Mesothelial cell of epicardium (in vitro differentiated cells): ENCODE measurements at regions not wholly inside any gene's neighbourhood (a gene's known extent, or its start where the extent isn't known, plus 50 kb on each side); places are given as distances from the start of the nearest gene placed in this dataset.

Experiments used
- DNase-seq, 2 experiments: peaks; one replicate each; pipeline ENCODE4 v3.0.0; 2021; ENCODE audit warnings: low spot score in 2 of 2; ENCODE audit not compliant: unreplicated experiment in 2 of 2
- H3K27ac Mint-ChIP-seq: 2 replicates; pipeline ENCODE4 v1.8.0; 2021; ENCODE audit warnings: mixed read lengths
- H3K27me3 Mint-ChIP-seq: 2 replicates; pipeline ENCODE4 v1.8.0; 2021; ENCODE audit warnings: low read depth, mixed read lengths
- H3K36me3 Mint-ChIP-seq: 2 replicates; pipeline ENCODE4 v1.8.0; 2021; ENCODE audit warnings: mixed read lengths
- H3K4me1 Mint-ChIP-seq: 2 replicates; pipeline ENCODE4 v1.8.0; 2021; ENCODE audit warnings: mixed read lengths
- H3K4me3 Mint-ChIP-seq: 2 replicates; pipeline ENCODE4 v1.8.0; 2021; ENCODE audit warnings: mild to moderate bottlenecking, moderate library complexity, mixed read lengths
- H3K9me3 Mint-ChIP-seq: 2 replicates; pipeline ENCODE4 v1.8.0; 2021; ENCODE audit warnings: mixed read lengths
- TF ChIP-seq, protein P1 (sequence below): fragments of 200-600 bp; sonication (generic); IDR thresholded peaks from one replicate; pipeline ENCODE4 v1.5.0; 2021; ENCODE audit warnings: antibody characterized with exemption; ENCODE audit not compliant: unreplicated experiment

DNA sequence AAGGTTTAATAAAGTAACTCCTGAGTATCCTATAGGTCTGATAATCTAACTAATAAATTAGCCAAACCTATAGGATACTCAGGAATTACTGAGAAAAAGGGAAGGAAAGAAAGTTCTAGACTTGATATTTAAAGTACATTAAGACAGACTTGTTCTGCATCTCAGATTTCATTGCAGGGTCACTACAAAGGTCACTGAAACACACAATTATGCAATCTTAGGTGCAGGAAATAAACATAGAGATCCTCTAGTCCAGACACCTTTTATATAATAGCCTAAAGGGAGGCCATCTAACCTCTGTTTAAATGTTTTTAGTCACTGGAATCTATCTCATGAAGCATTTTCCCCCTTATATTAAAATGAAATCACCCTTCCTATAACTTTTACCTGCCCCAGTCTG lies 1215.7 kb downstream of the MAT2B start:
- Mint-ChIP-seq H3K9me3 (peaks cover 4% of the 10 kb centered on the region), H3K4me1 (peaks cover 3% of the 10 kb centered on the region), H3K27ac (no peak overlapping the region), H3K27me3 (no peaks in the 10 kb centered on the region), H3K4me3 (no peak overlapping the region), H3K36me3 (no peaks in the 10 kb centered on the region)
- TF ChIP-seq, protein P1, sequence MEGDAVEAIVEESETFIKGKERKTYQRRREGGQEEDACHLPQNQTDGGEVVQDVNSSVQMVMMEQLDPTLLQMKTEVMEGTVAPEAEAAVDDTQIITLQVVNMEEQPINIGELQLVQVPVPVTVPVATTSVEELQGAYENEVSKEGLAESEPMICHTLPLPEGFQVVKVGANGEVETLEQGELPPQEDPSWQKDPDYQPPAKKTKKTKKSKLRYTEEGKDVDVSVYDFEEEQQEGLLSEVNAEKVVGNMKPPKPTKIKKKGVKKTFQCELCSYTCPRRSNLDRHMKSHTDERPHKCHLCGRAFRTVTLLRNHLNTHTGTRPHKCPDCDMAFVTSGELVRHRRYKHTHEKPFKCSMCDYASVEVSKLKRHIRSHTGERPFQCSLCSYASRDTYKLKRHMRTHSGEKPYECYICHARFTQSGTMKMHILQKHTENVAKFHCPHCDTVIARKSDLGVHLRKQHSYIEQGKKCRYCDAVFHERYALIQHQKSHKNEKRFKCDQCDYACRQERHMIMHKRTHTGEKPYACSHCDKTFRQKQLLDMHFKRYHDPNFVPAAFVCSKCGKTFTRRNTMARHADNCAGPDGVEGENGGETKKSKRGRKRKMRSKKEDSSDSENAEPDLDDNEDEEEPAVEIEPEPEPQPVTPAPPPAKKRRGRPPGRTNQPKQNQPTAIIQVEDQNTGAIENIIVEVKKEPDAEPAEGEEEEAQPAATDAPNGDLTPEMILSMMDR: no peak
- DNase-seq: no peak

DNA sequence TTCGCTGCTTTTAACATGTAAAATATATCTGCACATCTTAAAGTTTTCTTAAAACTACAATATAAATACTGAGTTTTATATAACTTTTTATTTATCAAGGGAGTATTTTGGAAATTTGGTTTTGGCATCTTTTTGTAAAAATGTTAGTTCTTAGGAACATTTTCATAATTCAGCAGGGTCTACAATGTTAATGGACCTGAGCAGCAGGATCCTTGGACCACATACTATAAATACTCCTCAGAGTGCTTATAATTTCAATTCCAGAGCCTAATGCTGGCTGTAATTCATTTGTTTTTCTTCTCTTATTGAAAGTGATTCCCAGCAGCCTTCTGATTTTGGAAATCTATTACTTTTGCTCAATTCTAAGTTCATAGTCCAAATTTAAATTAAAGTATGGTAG lies 1216.2 kb downstream of the MAT2B start:
- DNase-seq: no peak
- H3K9me3 Mint-ChIP-seq: peaks cover 4% of the 10 kb centered on the region

DNA sequence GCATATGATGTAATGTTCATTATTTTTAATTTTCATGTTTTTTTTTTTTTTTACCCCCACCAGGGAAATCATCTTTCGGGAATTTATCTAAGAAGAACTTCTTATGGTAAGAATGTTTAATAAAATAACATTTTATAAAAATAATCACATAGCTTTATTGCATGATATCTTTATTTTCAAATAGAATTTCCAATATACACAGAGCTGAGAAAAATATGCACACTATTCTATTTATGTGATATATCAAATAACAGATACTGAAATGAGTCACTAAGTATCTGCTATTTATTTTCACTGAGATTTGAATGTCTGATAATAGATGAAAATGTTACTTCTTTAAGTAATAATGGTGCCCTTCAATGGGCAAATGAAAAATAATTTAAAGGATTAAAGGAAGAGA lies 1217.3 kb downstream of the MAT2B start:
- H3K27ac Mint-ChIP-seq: no peak overlapping the region
- TF ChIP-seq, protein P1: no peak
- no peaks in the 10 kb centered on the region for H3K36me3 Mint-ChIP-seq
- H3K4me3 Mint-ChIP-seq: no peak overlapping the region
- H3K4me1 Mint-ChIP-seq: peaks cover 3% of the 10 kb centered on the region
- peaks cover 4% of the 10 kb centered on the region for H3K9me3 Mint-ChIP-seq
- H3K27me3 Mint-ChIP-seq: no peaks in the 10 kb centered on the region
- no peak for DNase-seq

More for the DNA sequence above, 1216.2 kb downstream of the MAT2B start:
- Mint-ChIP-seq H3K4me1 (peaks cover 3% of the 10 kb centered on the region), H3K27me3 (no peaks in the 10 kb centered on the region), H3K27ac (no peak overlapping the region), H3K36me3 (no peaks in the 10 kb centered on the region), H3K4me3 (no peak overlapping the region)
- TF ChIP-seq, protein P1: no peak

DNA sequence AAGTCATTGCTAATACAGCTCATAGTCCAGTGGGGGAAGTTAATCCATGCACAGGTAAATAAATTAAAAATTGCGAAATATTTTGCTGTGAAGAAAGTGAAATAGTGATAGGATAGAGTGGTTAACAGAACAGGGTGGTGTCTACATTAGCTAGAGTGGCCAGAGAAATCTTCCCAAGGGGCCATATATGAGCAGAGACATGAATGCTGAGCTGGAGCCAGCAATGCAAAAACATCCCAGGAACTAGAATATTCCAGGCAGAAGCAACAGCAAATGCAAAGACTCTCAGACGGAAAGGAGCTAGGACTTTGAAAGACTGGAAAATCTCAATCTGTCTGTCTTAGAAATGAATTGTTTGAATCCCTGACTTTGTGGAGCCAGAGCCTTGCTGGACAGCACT lies 1221.6 kb downstream of the MAT2B start:
- H3K4me3 Mint-ChIP-seq: no peak overlapping the region
- no peak for DNase-seq
- H3K27me3 Mint-ChIP-seq: no peaks in the 10 kb centered on the region
- no peaks in the 10 kb centered on the region for H3K4me1 Mint-ChIP-seq
- H3K9me3 Mint-ChIP-seq: no peaks in the 10 kb centered on the region
- H3K36me3 Mint-ChIP-seq: no peaks in the 10 kb centered on the region
- TF ChIP-seq, protein P1: no peak
- no peak overlapping the region for H3K27ac Mint-ChIP-seq

DNA sequence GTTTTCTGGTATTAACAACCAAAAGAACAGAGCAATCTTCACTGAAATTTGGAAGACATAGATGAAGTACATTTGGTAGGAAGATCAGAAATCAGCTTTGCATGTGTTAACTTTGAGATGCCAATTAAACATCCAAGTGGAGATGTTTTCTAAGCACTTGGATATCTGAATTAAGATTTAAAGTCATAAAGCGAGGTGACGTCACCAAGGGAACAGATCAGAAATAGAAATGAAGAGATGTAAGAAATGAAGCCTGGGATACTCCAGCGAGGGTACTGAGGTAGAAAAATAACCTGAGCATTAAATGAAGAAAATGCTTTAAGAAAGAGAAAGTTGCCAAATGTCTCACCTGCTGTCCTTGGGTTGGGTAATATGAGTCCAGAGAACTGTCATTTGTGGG lies 1223.3 kb downstream of the MAT2B start:
- H3K36me3 Mint-ChIP-seq: no peaks in the 10 kb centered on the region
- peaks cover 7% of the 10 kb centered on the region for H3K9me3 Mint-ChIP-seq
- H3K4me1 Mint-ChIP-seq: no peaks in the 10 kb centered on the region
- H3K27ac Mint-ChIP-seq: no peak overlapping the region
- no peak for DNase-seq
- no peak overlapping the region for H3K4me3 Mint-ChIP-seq
- H3K27me3 Mint-ChIP-seq: no peaks in the 10 kb centered on the region
- TF ChIP-seq, protein P1: no peak

DNA sequence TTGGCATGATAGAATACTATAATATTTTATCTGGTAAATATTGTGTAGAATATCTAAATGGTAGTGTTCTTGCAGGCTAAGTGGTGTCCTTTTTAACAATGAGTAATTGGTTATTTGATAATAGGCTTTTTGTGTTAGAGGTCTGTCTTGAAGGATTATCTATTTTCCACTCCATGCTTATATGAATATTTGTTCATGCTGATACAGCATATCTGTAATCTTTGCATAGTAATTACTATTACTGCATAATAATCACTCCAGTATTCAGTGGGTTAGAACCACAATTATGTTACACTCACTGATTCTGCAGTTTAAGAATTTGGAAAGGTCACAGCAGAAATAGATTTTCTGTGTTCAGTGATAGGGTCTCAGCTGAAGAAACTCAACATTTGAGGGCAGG lies 1229.9 kb downstream of the MAT2B start:
- Mint-ChIP-seq H3K9me3 (peaks cover 24% of the 10 kb centered on the region), H3K4me3 (no peak overlapping the region), H3K4me1 (no peaks in the 10 kb centered on the region), H3K27ac (no peak overlapping the region), H3K27me3 (no peaks in the 10 kb centered on the region), H3K36me3 (no peaks in the 10 kb centered on the region)
- TF ChIP-seq, protein P1: no peak
- DNase-seq: no peak
